Fibroblast of pulmonary artery (primary cell): ENCODE measurements at regions not wholly inside any gene's neighbourhood (a gene's known extent, or its start where the extent isn't known, plus 50 kb on each side); places are given as distances from the start of the nearest gene placed in this dataset.

Experiments
- DNase-seq: peaks from one replicate; pipeline ENCODE4 v3.0.0-alpha.2; 2010; ENCODE audit warnings: low read depth
- H3K4me3 ChIP-seq: replicated peaks from 2 replicates; pipeline ENCODE4 v1.5.1; 2011; ENCODE audit warnings: low read depth, mild to moderate bottlenecking, control low read depth, low read length, moderate library complexity
- TF ChIP-seq, protein P1 (sequence below): IDR thresholded peaks from 2 replicates; pipeline ENCODE4 v1.5.1; 2011; ENCODE audit warnings: mild to moderate bottlenecking, control low read depth, low read length, inconsistent platforms; ENCODE audit errors: missing control alignments

DNA sequence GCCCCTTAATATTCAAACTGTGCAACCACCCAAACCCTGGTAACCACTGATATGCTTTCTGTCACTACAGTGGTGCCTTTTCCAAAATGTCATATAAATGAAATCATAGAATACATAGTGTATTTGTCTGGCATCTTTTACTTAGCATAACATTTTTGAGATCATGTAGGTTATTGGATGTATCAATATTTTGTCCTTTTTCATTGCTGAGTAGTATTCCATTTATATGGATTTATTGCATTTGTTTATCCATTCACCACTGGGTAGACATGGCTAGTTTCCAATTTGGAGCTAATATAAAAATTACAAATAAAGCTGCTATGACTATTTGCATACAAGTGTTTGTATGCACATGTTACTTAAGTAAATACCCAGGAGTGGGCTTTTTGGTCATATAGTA, 121.6 kb downstream of the TMEM144 start:
- TF ChIP-seq, protein P1, sequence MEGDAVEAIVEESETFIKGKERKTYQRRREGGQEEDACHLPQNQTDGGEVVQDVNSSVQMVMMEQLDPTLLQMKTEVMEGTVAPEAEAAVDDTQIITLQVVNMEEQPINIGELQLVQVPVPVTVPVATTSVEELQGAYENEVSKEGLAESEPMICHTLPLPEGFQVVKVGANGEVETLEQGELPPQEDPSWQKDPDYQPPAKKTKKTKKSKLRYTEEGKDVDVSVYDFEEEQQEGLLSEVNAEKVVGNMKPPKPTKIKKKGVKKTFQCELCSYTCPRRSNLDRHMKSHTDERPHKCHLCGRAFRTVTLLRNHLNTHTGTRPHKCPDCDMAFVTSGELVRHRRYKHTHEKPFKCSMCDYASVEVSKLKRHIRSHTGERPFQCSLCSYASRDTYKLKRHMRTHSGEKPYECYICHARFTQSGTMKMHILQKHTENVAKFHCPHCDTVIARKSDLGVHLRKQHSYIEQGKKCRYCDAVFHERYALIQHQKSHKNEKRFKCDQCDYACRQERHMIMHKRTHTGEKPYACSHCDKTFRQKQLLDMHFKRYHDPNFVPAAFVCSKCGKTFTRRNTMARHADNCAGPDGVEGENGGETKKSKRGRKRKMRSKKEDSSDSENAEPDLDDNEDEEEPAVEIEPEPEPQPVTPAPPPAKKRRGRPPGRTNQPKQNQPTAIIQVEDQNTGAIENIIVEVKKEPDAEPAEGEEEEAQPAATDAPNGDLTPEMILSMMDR = no peak
- no peak for DNase-seq
- no peak overlapping the region for H3K4me3 ChIP-seq

- no peak for DNase-seq
- no peak overlapping the region for H3K4me3 ChIP-seq
- TF ChIP-seq, protein P1 = no peak
These were observed 123.5 kb downstream of the TMEM144 start for GRCh38 chr4:158333820-158334219.

DNA sequence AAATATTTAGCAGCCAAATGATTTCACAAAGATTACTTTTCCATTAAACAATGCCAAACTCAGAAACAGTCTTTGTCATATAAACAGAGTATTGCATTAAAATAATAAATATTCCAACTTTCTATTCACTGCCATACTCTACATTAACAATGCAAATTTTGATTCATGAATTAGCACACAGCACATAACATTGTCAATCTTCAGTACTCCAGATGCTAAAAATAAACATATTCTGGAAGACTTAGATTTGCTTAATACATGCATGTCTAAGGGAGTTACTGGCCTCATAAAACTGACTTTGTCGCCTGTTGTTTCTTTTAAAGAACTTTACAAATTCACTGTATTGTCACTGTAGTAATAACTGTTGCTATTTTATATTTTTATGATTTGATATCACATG, 131.6 kb downstream of the TMEM144 start:
- TF ChIP-seq, protein P1 = no peak
- DNase-seq = no peak

GRCh38 chr4:158346576-158346975, 136.3 kb downstream of the TMEM144 start:
- no peak overlapping the region for H3K4me3 ChIP-seq
- TF ChIP-seq, protein P1 = no peak
- DNase-seq = no peak

More for the DNA sequence above, 131.6 kb downstream of the TMEM144 start:
- H3K4me3 ChIP-seq = no peak overlapping the region

GRCh38 chr4:158347556-158347955, 137.3 kb downstream of the TMEM144 start:
- no peak overlapping the region for H3K4me3 ChIP-seq
- no peak for DNase-seq
- TF ChIP-seq, protein P1 = no peak

- H3K4me3 ChIP-seq = no peak overlapping the region
- DNase-seq = no peak
- TF ChIP-seq, protein P1 = no peak
These were observed 139.9 kb downstream of the TMEM144 start for GRCh38 chr4:158350161-158350560.

GRCh38 chr4:158353541-158354304, 143.4 kb downstream of the TMEM144 start:
- H3K4me3 ChIP-seq = no peak overlapping the region
- no peak for DNase-seq
- TF ChIP-seq, protein P1 = no peak
